Body of pancreas (tissue), 4 donors: ENCODE measurements at regions not wholly inside any gene's neighbourhood (a gene's known extent, or its start where the extent isn't known, plus 50 kb on each side); places are given as distances from the start of the nearest gene placed in this dataset.

Source experiments
- ATAC-seq: fragments of 150-250 bp; one replicate; pipeline ENCODE4 v1.9.1; 2016
- DNase-seq, 4 donors: peaks; one replicate each; pipeline ENCODE4 v3.0.0-alpha.2; 2019
- H3K27ac ChIP-seq, 4 donors: fragments of 200-600 bp; sonication (generic); 1 replicate in 3 of 4; 2 replicates in 1 of 4; pipeline versions ENCODE4 v1.5.1 to v1.6.1; 2016 to 2019; ENCODE audit warnings: mild to moderate bottlenecking in 1 of 4, mixed read lengths in 1 of 4, moderate library complexity in 1 of 4
- H3K27me3 ChIP-seq, 2 donors: fragments of 200-600 bp; sonication (generic); one replicate each; pipeline ENCODE4 v1.6.0; 2016; ENCODE audit warnings: mild to moderate bottlenecking in 1 of 2
- H3K36me3 ChIP-seq, 2 donors: fragments of 200-600 bp; sonication (generic); replicated peaks in 1 of 2; 2 replicates each; pipeline ENCODE4 v1.5.1; 2016; ENCODE audit warnings: low read depth in 2 of 2; ENCODE audit not compliant: insufficient read depth in 1 of 2
- H3K4me1 ChIP-seq: fragments of 200-600 bp; sonication (generic); one replicate; pipeline ENCODE4 v1.6.0; 2016
- H3K4me3 ChIP-seq, 2 donors: fragments of 200-600 bp; sonication (generic); 1 replicate in 1 of 2; 2 replicates in 1 of 2; pipeline ENCODE4 v1.5.1; 2016 to 2019
- H3K9me3 ChIP-seq, 3 donors: fragments of 200-600 bp; sonication (generic); 1 replicate in 2 of 3; 2 replicates in 1 of 3; pipeline ENCODE4 v1.5.1; 2016
- CTCF ChIP-seq, 7 experiments: fragments of 450-650 bp in 4 of 7; fragments of 200-600 bp in 3 of 7; sonication (generic) in 3 of 7; IDR thresholded peaks; one replicate each; pipeline ENCODE4 v1.5.1; 2016 to 2019; ENCODE audit warnings: antibody characterized with exemption in 7 of 7
- POLR2A ChIP-seq, 3 donors: fragments of 450-650 bp; IDR thresholded peaks; one replicate each; pipeline ENCODE4 v1.6.1; 2016; ENCODE audit warnings: antibody characterized with exemption in 3 of 3, mild to moderate bottlenecking in 2 of 3
- WGBS, 2 donors: methylation state at CpG; one replicate each; pipeline ENCODE4 v1.1.5; 2017; 5-methylcytosine and 5-hydroxymethylcytosine counted together
- intact Hi-C: fragments of 100-400 bp; cut with DNase I; formaldehyde crosslinking; loops from one replicate; pipeline ENCODE4 v1.15.1; 2023

GRCh38 chr15:85929786-85930185, 135.1 kb upstream of the KLHL25 start:
- DNase-seq (no peak), ATAC-seq (no peak)
- intact Hi-C loops, result no loop called here
- Histone ChIP-seq H3K4me3 (no peak overlapping the region), H3K27ac (no peak overlapping the region), H3K4me1 (no peaks in the 10 kb centered on the region), H3K27me3 (no peaks in the 10 kb centered on the region), H3K9me3 (no peaks in the 10 kb centered on the region), H3K36me3 (no peaks in the 10 kb centered on the region)
- TF ChIP-seq CTCF (IDR thresholded peaks at IDR 0.05), result no peak
- no peak for TF ChIP-seq POLR2A (IDR thresholded peaks at IDR 0.05)
- WGBS, 2 donors, result 86 to 87% methylated on average over 1 of the region's 1 CpG

DNA sequence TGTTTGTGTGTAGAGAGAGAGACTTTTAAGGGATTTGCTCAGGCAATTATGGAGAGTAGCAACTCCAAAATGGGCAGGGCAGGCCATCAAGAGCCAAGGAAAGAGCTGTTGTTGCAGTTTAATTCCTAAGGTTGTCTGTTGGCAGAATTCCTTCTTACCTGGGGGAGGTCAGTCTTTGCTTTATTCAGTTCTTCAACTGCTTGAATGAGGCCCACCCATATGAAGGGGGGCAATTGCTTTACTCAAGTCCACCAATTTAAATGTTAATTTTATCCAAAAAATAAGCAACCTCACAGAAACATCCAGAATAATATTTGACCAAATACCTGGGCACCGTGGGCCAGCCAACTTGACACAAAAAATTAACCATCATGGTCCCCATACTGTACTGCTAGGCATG, 137.7 kb upstream of the KLHL25 start:
- no peaks in the 10 kb centered on the region for H3K27me3 ChIP-seq
- TF ChIP-seq CTCF (IDR thresholded peaks at IDR 0.05) (no peak), POLR2A (IDR thresholded peaks at IDR 0.05) (no peak)
- no peak for ATAC-seq
- H3K9me3 ChIP-seq, result no peaks in the 10 kb centered on the region
- no peak overlapping the region for H3K27ac ChIP-seq
- 67 to 83% methylated on average over 1 of the region's 1 CpG for WGBS, 2 donors
- H3K4me1 ChIP-seq, result no peaks in the 10 kb centered on the region
- H3K36me3 ChIP-seq, result no peaks in the 10 kb centered on the region
- no peak for DNase-seq
- intact Hi-C loops, result no loop called here
- H3K4me3 ChIP-seq, result no peak overlapping the region

DNA sequence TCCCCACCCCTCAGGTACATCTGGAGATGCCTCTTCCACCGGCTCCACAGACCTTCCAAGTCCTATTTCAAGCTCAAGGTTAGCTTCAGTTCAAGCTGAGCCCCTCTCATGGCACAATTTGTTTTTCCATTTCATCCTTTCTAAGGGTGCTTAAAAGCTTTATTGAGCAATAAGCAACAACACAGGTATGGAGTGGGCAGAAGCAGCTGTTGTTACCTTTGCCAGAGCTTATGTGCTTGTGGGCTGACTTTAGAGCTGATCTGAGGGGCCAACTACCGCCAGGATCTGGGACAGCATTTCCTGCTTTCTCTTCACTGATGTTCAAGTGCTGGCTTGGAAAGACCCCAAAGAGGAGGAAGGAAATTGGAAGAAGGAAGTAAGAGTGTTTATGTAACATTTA, 140.0 kb upstream of the KLHL25 start:
- no peaks in the 10 kb centered on the region for H3K27me3 ChIP-seq
- no peaks in the 10 kb centered on the region for H3K9me3 ChIP-seq
- 38 to 88% methylated on average over 2 of the region's 2 CpGs for WGBS, 2 donors
- no peak overlapping the region for H3K4me3 ChIP-seq
- intact Hi-C loops, result no loop called here
- H3K4me1 ChIP-seq, result no peaks in the 10 kb centered on the region
- no peak for ATAC-seq
- H3K36me3 ChIP-seq, result no peaks in the 10 kb centered on the region
- H3K27ac ChIP-seq, result no peak overlapping the region
- TF ChIP-seq CTCF (IDR thresholded peaks at IDR 0.05), result no peak
- no peak for TF ChIP-seq POLR2A (IDR thresholded peaks at IDR 0.05)
- no peak for DNase-seq

- WGBS, 2 donors, result 80 to 86% methylated on average over 6 of the region's 6 CpGs
- intact Hi-C loops, result no loop called here
- no peak overlapping the region for H3K27ac ChIP-seq
Measured at GRCh38 chr15:85935182-85935581, 140.5 kb upstream of the KLHL25 start.

More at GRCh38 chr15:85935182-85935581, 140.5 kb upstream of the KLHL25 start:
- Histone ChIP-seq H3K4me3 (no peak overlapping the region), H3K4me1 (peaks cover under 1% of the 10 kb centered on the region), H3K9me3 (no peaks in the 10 kb centered on the region), H3K36me3 (no peaks in the 10 kb centered on the region), H3K27me3 (no peaks in the 10 kb centered on the region)
- DNase-seq (no peak), ATAC-seq (no peak)
- no peak for TF ChIP-seq CTCF (IDR thresholded peaks at IDR 0.05)
- TF ChIP-seq POLR2A (IDR thresholded peaks at IDR 0.05), result no peak
